Calu3 (cell line): ENCODE measurements at regions not wholly inside any gene's neighbourhood (a gene's known extent, or its start where the extent isn't known, plus 50 kb on each side); places are given as distances from the start of the nearest gene placed in this dataset.

Experiments used
- BruUV-seq: library from RNA; stranded (reverse); fragments of 400-500 nt; replicated peaks from 2 replicates; lab custom pipeline; 2021; lab: Mats Ljungman, UMichigan
- CTCF ChIA-PET: fragments of 300-600 bp; sonication (Branson Sonifier 250); formaldehyde crosslinking; loops from one replicate; lab custom pipeline; 2022; ENCODE audit warnings: antibody characterized with exemption; lab: Charles Lee
- DNase-seq: peaks from one replicate; pipeline ENCODE4 v3.0.0; 2022
- H3K27ac Mint-ChIP-seq: one replicate; pipeline ENCODE4 v1.8.0; 2022; ENCODE audit warnings: mixed read lengths; ENCODE audit not compliant: unreplicated experiment
- H3K27me3 Mint-ChIP-seq: one replicate; pipeline ENCODE4 v1.8.0; 2022; ENCODE audit warnings: mixed read lengths; ENCODE audit not compliant: unreplicated experiment
- H3K36me3 Mint-ChIP-seq: one replicate; pipeline ENCODE4 v1.8.0; 2022; ENCODE audit warnings: mild to moderate bottlenecking, moderate library complexity, mixed read lengths; ENCODE audit not compliant: insufficient read depth, unreplicated experiment
- H3K4me1 Mint-ChIP-seq: one replicate; pipeline ENCODE4 v1.8.0; 2022; ENCODE audit warnings: mild to moderate bottlenecking, low read depth, mixed read lengths; ENCODE audit not compliant: unreplicated experiment
- H3K4me3 Mint-ChIP-seq: one replicate; pipeline ENCODE4 v1.8.0; 2022; ENCODE audit warnings: mild to moderate bottlenecking, low read depth, moderate library complexity, mixed read lengths; ENCODE audit not compliant: unreplicated experiment
- H3K9me3 Mint-ChIP-seq: one replicate; pipeline ENCODE4 v1.8.0; 2022; ENCODE audit warnings: low read depth, mixed read lengths; ENCODE audit not compliant: unreplicated experiment
- intact Hi-C: fragments of 100-400 bp; cut with micrococcal nuclease; formaldehyde crosslinking; loops from one replicate; pipeline ENCODE4 v1.10.0; 2022; ENCODE audit not compliant: unreplicated experiment
- TF ChIP-seq, protein P1 (sequence below): fragments of 200-600 bp; IDR thresholded peaks from one replicate; pipeline ENCODE4 v1.8.0; 2022; ENCODE audit warnings: antibody characterized with exemption; ENCODE audit not compliant: unreplicated experiment

DNA sequence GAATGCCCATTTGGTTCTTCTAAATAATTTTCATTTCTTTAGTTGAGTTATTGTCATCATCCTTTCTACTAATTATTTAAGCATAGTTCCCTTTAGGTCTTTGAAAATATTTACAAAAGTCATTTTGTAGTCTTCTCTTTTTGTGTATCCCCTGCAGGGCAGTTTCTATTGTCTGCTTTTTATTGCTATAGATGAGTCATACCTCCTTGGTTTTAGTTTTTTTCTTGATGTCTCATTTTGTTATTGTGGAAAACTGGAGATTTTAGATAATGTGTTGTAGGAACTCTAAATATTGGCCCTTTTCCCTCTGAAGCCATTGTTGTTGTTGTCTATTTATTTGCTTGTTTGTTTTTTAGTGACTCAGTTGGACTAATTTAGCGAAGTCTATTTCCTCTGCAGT, 387.9 kb downstream of the NUF2 start:
- intact Hi-C loops = no loop called here
- Mint-ChIP-seq H3K27ac (no peak overlapping the region), H3K4me1 (no peaks in the 10 kb centered on the region), H3K27me3 (no peaks in the 10 kb centered on the region), H3K36me3 (no peaks in the 10 kb centered on the region), H3K9me3 (peaks cover 15% of the 10 kb centered on the region), H3K4me3 (no peak overlapping the region)
- CTCF ChIA-PET = no interaction called here
- BruUV-seq = no TSS peak
- DNase-seq = no peak
- TF ChIP-seq, protein P1, sequence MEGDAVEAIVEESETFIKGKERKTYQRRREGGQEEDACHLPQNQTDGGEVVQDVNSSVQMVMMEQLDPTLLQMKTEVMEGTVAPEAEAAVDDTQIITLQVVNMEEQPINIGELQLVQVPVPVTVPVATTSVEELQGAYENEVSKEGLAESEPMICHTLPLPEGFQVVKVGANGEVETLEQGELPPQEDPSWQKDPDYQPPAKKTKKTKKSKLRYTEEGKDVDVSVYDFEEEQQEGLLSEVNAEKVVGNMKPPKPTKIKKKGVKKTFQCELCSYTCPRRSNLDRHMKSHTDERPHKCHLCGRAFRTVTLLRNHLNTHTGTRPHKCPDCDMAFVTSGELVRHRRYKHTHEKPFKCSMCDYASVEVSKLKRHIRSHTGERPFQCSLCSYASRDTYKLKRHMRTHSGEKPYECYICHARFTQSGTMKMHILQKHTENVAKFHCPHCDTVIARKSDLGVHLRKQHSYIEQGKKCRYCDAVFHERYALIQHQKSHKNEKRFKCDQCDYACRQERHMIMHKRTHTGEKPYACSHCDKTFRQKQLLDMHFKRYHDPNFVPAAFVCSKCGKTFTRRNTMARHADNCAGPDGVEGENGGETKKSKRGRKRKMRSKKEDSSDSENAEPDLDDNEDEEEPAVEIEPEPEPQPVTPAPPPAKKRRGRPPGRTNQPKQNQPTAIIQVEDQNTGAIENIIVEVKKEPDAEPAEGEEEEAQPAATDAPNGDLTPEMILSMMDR = no peak

DNA sequence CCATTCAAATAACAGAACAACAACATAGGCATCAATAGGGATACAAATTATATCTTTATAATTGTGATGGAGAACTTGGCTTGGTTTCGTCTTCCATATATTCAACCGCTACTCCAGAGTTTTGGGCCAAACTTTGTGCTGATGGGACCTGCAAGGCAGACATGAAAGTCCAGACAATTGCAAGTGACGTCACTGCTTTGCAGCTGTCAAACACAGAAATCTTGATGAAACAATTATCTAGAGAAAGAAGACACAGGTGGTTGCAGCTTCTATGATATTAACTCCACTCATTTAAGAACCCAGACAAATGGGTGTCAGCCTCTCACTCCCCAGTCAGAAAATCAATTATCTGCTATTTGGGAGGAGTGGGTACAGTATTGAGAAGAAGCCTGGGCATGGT, 390.6 kb downstream of the NUF2 start:
- no peaks in the 10 kb centered on the region for H3K27me3 Mint-ChIP-seq
- H3K9me3 Mint-ChIP-seq = peaks cover 15% of the 10 kb centered on the region
- intact Hi-C loops = no loop called here
- TF ChIP-seq, protein P1 = no peak
- CTCF ChIA-PET = no interaction called here
- no peaks in the 10 kb centered on the region for H3K36me3 Mint-ChIP-seq
- no peak for DNase-seq
- H3K27ac Mint-ChIP-seq = no peak overlapping the region
- H3K4me1 Mint-ChIP-seq = no peaks in the 10 kb centered on the region
- no TSS peak for BruUV-seq
- no peak overlapping the region for H3K4me3 Mint-ChIP-seq

DNA sequence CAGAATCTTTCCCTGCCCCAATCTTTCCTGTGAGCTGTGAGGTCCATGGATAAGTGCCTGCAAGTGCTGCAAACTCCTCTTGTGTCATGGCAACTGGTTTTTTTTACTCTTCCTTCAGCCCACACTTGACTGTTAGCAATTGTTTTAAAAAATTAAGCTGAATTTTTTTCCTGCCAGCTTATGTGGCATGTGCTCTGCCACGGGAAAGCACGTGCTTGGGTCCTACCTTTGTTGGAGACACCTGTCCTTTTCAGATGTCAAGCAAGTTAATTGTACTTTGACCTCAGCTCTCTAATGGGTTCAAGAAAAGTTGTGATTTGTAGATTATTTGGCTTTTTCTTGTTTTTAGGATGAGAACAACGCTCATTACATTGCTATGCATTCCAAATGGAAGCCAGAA, 398.5 kb downstream of the NUF2 start:
- no peak for DNase-seq
- Mint-ChIP-seq H3K9me3 (peaks cover 16% of the 10 kb centered on the region), H3K4me1 (no peaks in the 10 kb centered on the region), H3K4me3 (no peak overlapping the region), H3K27me3 (no peaks in the 10 kb centered on the region), H3K36me3 (no peaks in the 10 kb centered on the region), H3K27ac (no peak overlapping the region)
- TF ChIP-seq, protein P1 = no peak
- BruUV-seq = no TSS peak
- CTCF ChIA-PET = interaction anchor here (0.5 kb wide), 1 partner anchor 14 kb away, joined by 3 read pairs; no protein-coding TSS in a partner anchor
- intact Hi-C loops = no loop called here

DNA sequence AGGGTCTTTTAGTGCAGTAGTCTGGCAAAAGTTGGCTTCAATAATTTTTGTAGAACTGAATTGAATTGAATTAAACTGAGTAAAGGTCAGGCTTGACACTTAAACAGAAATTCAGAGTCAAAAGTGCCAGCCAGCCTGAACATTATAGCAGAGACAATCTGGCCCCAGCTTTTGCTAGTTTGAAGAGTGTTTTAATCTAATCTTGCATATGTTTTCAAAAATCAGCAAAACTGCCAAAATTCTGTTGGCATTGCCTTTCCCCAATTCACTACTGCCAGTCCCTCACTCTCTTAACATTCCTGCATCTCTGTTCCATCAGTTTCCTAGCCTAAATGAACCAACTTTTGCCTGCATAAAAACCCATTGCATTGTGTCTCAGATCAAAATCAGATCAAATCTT, 403.8 kb downstream of the NUF2 start:
- no peak for DNase-seq
- CTCF ChIA-PET = no interaction called here
- H3K9me3 Mint-ChIP-seq = peaks cover 13% of the 10 kb centered on the region
- no peaks in the 10 kb centered on the region for H3K27me3 Mint-ChIP-seq
- no peak overlapping the region for H3K4me3 Mint-ChIP-seq
- H3K36me3 Mint-ChIP-seq = no peaks in the 10 kb centered on the region
- no peak overlapping the region for H3K27ac Mint-ChIP-seq
- no peaks in the 10 kb centered on the region for H3K4me1 Mint-ChIP-seq
- TF ChIP-seq, protein P1 = no peak
- intact Hi-C loops = no loop called here
- no TSS peak for BruUV-seq
